ENCODE measurements at regions not wholly inside any gene's neighbourhood (a gene's known extent, or its start where the extent isn't known, plus 50 kb on each side); places are given as distances from the start of the nearest gene placed in this dataset.

DNA sequence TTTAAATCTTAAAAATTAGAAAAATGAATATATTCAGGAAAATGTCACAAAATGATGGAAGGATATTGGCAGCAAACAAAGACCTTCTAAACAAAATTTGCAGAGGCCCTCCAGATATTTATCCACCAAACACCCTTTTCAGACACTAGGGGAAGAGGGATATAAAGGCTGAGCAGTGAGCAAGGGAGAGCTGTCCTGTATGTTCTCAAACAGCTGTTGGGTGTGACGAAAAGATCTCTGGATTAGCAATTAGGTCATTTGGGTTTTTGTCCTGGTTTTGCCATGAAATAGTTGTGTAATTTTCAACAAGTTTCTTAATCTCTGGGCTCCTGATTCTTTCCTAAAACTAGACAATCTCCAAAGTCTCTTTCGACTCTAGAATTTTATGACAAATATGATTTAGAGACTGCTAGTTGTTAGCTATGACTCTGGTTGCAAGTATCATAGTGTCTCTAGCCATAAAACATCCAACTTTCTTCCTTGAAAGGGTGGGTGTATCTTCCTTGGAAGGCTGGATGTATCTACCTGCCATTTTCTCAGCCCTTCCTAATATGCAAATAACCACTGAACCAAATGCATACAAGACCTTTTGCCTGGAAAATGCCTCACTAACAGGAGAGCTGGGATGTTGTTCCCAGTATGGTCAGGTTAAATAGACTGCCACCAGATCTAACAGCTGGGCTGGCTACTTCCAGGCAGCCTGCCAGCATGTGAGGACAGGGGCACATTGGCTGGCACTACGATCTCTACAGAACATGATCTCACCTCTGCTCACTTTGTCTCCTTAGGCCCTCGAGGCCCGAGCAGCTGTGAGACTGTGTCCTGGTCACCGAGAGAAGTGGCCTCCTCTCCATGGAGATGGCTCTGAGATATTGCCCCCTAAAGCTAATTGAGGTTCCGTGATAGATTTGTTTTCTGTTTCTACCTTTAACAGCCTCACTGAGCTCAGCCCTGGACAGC is 225.5 kb upstream of the JADE1 start:
- peak overlapping the region in 1 of 2 donors; percentile 5 for H3K27ac ChIP-seq

GRCh38 chr4:128582427-128582870 is 227.1 kb upstream of the JADE1 start:
- intact Hi-C loops (cut with DNase I; ENCODE audit: low total_unique reads): no loop called here
- H3K27me3 ChIP-seq: no peaks in the 10 kb centered on the region

More for the DNA sequence above, 225.5 kb upstream of the JADE1 start:
- intact Hi-C loops (cut with DNase I; ENCODE audit: low total_unique reads): no loop called here
- no peaks in the 10 kb centered on the region for H3K36me3 ChIP-seq
- H3K4me1 ChIP-seq: no peaks in the 10 kb centered on the region
- no peak overlapping the region for H3K4me3 ChIP-seq
- no peaks in the 10 kb centered on the region for H3K27me3 ChIP-seq
- TF ChIP-seq, protein P1, sequence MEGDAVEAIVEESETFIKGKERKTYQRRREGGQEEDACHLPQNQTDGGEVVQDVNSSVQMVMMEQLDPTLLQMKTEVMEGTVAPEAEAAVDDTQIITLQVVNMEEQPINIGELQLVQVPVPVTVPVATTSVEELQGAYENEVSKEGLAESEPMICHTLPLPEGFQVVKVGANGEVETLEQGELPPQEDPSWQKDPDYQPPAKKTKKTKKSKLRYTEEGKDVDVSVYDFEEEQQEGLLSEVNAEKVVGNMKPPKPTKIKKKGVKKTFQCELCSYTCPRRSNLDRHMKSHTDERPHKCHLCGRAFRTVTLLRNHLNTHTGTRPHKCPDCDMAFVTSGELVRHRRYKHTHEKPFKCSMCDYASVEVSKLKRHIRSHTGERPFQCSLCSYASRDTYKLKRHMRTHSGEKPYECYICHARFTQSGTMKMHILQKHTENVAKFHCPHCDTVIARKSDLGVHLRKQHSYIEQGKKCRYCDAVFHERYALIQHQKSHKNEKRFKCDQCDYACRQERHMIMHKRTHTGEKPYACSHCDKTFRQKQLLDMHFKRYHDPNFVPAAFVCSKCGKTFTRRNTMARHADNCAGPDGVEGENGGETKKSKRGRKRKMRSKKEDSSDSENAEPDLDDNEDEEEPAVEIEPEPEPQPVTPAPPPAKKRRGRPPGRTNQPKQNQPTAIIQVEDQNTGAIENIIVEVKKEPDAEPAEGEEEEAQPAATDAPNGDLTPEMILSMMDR (IDR thresholded peaks at IDR 0.05): no peak
- no peak for TF ChIP-seq POLR2A (IDR thresholded peaks at IDR 0.05)
- no peak for TF ChIP-seq POLR2AphosphoS5 (IDR thresholded peaks at IDR 0.05)
- DNase-seq (ENCODE audit: low spot score in 2 of 2): no peak
- no peaks in the 10 kb centered on the region for H3K9me3 ChIP-seq

DNA sequence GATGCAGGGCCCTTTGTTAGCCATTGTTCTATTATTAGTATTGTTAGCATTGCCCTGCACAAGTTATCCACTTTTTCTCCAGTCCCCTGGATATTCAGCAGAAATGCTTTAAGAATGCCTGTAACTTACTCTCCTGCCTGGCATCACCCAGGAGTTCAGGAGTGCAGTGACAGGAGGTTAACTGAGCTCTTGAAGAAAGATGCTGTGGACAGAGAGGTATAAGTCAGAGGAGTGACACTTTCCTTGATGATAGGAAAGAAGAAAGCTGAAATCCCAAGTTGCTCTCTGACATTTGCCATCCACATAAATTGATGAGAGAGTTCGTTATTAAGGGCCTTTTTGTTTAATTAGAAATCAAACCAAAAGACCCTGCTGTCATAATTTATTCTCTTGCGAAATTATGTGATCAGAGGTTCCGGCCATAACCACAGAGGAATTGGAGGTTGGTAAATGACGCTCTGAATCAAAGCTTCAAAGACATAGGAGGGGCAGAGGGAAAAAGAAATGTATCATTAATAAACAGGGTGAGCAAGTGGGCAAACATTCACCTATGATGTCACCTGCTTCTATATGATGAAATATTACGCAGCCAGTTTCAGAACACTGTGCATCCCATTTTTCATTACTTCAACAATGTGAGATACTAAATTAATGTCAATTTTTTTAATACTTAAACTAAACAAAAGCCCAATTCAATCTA is 230.2 kb upstream of the JADE1 start:
- intact Hi-C loops (cut with DNase I; ENCODE audit: low total_unique reads): no loop called here
- no peaks in the 10 kb centered on the region for H3K4me1 ChIP-seq

More at GRCh38 chr4:128582427-128582870, 227.1 kb upstream of the JADE1 start:
- H3K4me1 ChIP-seq: no peaks in the 10 kb centered on the region
- H3K36me3 ChIP-seq: no peaks in the 10 kb centered on the region
- no peak overlapping the region for H3K4me3 ChIP-seq
- no peak overlapping the region for H3K27ac ChIP-seq
- no peaks in the 10 kb centered on the region for H3K9me3 ChIP-seq
- no peak for DNase-seq (ENCODE audit: low spot score in 2 of 2)
- TF ChIP-seq, protein P1 (IDR thresholded peaks at IDR 0.05): no peak
- TF ChIP-seq POLR2AphosphoS5 (IDR thresholded peaks at IDR 0.05) (no peak), POLR2A (IDR thresholded peaks at IDR 0.05) (no peak)

GRCh38 chr4:128574706-128575105 is 234.8 kb upstream of the JADE1 start:
- peak in 1 of 2 donors; percentile 50 for DNase-seq (ENCODE audit: low spot score in 2 of 2)
- H3K4me1 ChIP-seq: no peaks in the 10 kb centered on the region
- no peak overlapping the region for H3K4me3 ChIP-seq
- H3K36me3 ChIP-seq: no peaks in the 10 kb centered on the region
- intact Hi-C loops (cut with DNase I; ENCODE audit: low total_unique reads): no loop called here
- H3K9me3 ChIP-seq: no peaks in the 10 kb centered on the region
- no peak overlapping the region for H3K27ac ChIP-seq
- H3K27me3 ChIP-seq: no peaks in the 10 kb centered on the region
- TF ChIP-seq, protein P1 (IDR thresholded peaks at IDR 0.05): peak; percentile 10 to 29 (median 25)
- TF ChIP-seq POLR2A (IDR thresholded peaks at IDR 0.05): no peak

More for the DNA sequence above, 230.2 kb upstream of the JADE1 start:
- TF ChIP-seq POLR2A (IDR thresholded peaks at IDR 0.05) (no peak), POLR2AphosphoS5 (IDR thresholded peaks at IDR 0.05) (no peak)
- TF ChIP-seq, protein P1 (IDR thresholded peaks at IDR 0.05): no peak
- no peak for DNase-seq (ENCODE audit: low spot score in 2 of 2)
- Histone ChIP-seq H3K4me3 (no peak overlapping the region), H3K9me3 (no peaks in the 10 kb centered on the region), H3K36me3 (no peaks in the 10 kb centered on the region), H3K27me3 (no peaks in the 10 kb centered on the region), H3K27ac (no peak overlapping the region)

All from breast epithelium (tissue), 4 donors.